H9 (cell line): ENCODE measurements at regions not wholly inside any gene's neighbourhood (a gene's known extent, or its start where the extent isn't known, plus 50 kb on each side); places are given as distances from the start of the nearest gene placed in this dataset.

Experiments
- DNase-seq: peaks from one replicate; pipeline ENCODE4 v3.0.0-alpha.2; 2017
- H2AFZ ChIP-seq: one replicate; pipeline ENCODE4 v1.6.1; 2013; ENCODE audit warnings: mild to moderate bottlenecking, low read length, control low read depth, moderate library complexity
- H2AK5ac ChIP-seq: 2 replicates; pipeline ENCODE4 v1.6.1; 2013; ENCODE audit warnings: low read length, control low read depth, mixed read lengths; ENCODE audit not compliant: insufficient read length
- H2BK120ac ChIP-seq: one replicate; pipeline ENCODE4 v1.6.1; 2013; ENCODE audit warnings: low read depth, mild to moderate bottlenecking, low read length, control low read depth, inconsistent platforms; ENCODE audit not compliant: poor library complexity, severe bottlenecking
- H2BK12ac ChIP-seq: 2 replicates; pipeline ENCODE4 v1.6.1; 2013; ENCODE audit warnings: low read length, control low read depth, mixed read lengths, low read depth; ENCODE audit not compliant: insufficient read length
- H2BK15ac ChIP-seq: 2 replicates; pipeline ENCODE4 v1.6.1; 2013; ENCODE audit warnings: low read depth, low read length, control low read depth
- H2BK20ac ChIP-seq: one replicate; pipeline ENCODE4 v1.6.1; 2013; ENCODE audit warnings: low read depth, mild to moderate bottlenecking, low read length, control low read depth, inconsistent platforms; ENCODE audit not compliant: poor library complexity, severe bottlenecking
- H2BK5ac ChIP-seq: 2 replicates; pipeline ENCODE4 v1.6.1; 2013; ENCODE audit warnings: low read length, control low read depth, mixed read lengths; ENCODE audit not compliant: insufficient read length
- H3K14ac ChIP-seq: 2 replicates; pipeline ENCODE4 v1.6.1; 2013; ENCODE audit warnings: low read length, control low read depth; ENCODE audit not compliant: insufficient read depth
- H3K18ac ChIP-seq: 2 replicates; pipeline ENCODE4 v1.6.1; 2013; ENCODE audit warnings: low read depth, mild to moderate bottlenecking, mixed read lengths, low read length, control low read depth; ENCODE audit not compliant: insufficient read length
- H3K23ac ChIP-seq: 2 replicates; pipeline ENCODE4 v1.6.1; 2013; ENCODE audit warnings: low read length, control low read depth, mixed read lengths, low read depth; ENCODE audit not compliant: insufficient read length
- H3K23me2 ChIP-seq: 2 replicates; pipeline ENCODE4 v1.6.1; 2013; ENCODE audit warnings: low read depth, mild to moderate bottlenecking, mixed read lengths, low read length, control low read depth; ENCODE audit not compliant: insufficient read length, poor library complexity, severe bottlenecking
- H3K27ac ChIP-seq: 2 replicates; pipeline ENCODE4 v1.5.1; 2013; ENCODE audit warnings: low read length, control low read depth, mixed read lengths, low read depth; ENCODE audit not compliant: insufficient read length
- H3K27me3 ChIP-seq: 2 replicates; pipeline ENCODE4 v1.6.1; 2013; ENCODE audit warnings: low read length, control low read depth, inconsistent platforms; ENCODE audit not compliant: insufficient read depth
- H3K4ac ChIP-seq: 2 replicates; pipeline ENCODE4 v1.6.1; 2013; ENCODE audit warnings: low read depth, mild to moderate bottlenecking, control low read depth, inconsistent platforms, low read length, moderate library complexity
- H3K4me1 ChIP-seq: 2 replicates; pipeline ENCODE4 v1.6.1; 2013; ENCODE audit warnings: low read length, control low read depth, inconsistent platforms; ENCODE audit not compliant: insufficient read depth
- H3K4me2 ChIP-seq: 2 replicates; pipeline ENCODE4 v1.6.1; 2013; ENCODE audit warnings: low read length, control low read depth, mixed read lengths; ENCODE audit not compliant: insufficient read length, insufficient read depth
- H3K56ac ChIP-seq: 2 replicates; pipeline ENCODE4 v1.6.1; 2013; ENCODE audit warnings: low read depth, mild to moderate bottlenecking, mixed read lengths, low read length, control low read depth; ENCODE audit not compliant: insufficient read length
- H3K79me1 ChIP-seq: 2 replicates; pipeline ENCODE4 v1.6.1; 2013; ENCODE audit warnings: low read depth, mild to moderate bottlenecking, moderate library complexity, low read length, control low read depth, inconsistent platforms; ENCODE audit not compliant: insufficient read depth, poor library complexity, severe bottlenecking
- H3K79me2 ChIP-seq: 2 replicates; pipeline ENCODE4 v1.6.1; 2013; ENCODE audit warnings: low read length, control low read depth, inconsistent platforms; ENCODE audit not compliant: insufficient read depth
- H3K9ac ChIP-seq: 2 replicates; pipeline ENCODE4 v1.6.1; 2013; ENCODE audit warnings: low read length, control low read depth, mixed read lengths; ENCODE audit not compliant: insufficient read length; ENCODE audit errors: extremely low read depth
- H3K9me3 ChIP-seq: one replicate; pipeline ENCODE4 v1.6.1; 2013; ENCODE audit warnings: low read depth, low read length, inconsistent platforms; ENCODE audit not compliant: control insufficient read depth
- H3T11ph ChIP-seq: one replicate; pipeline ENCODE4 v1.6.1; 2013; ENCODE audit warnings: mild to moderate bottlenecking, low read length, control low read depth, inconsistent platforms
- H4K20me1 ChIP-seq: one replicate; pipeline ENCODE4 v1.6.1; 2013; ENCODE audit not compliant: control insufficient read depth, insufficient read length, insufficient read depth
- H4K5ac ChIP-seq: 2 replicates; pipeline ENCODE4 v1.6.1; 2013; ENCODE audit warnings: low read depth, mild to moderate bottlenecking, mixed read lengths, low read length, control low read depth; ENCODE audit not compliant: insufficient read length
- H4K8ac ChIP-seq: replicated peaks from 2 replicates; pipeline ENCODE4 v1.6.1; 2013; ENCODE audit warnings: low read length, control low read depth, mixed read lengths, low read depth; ENCODE audit not compliant: insufficient read length
- H4K91ac ChIP-seq: 2 replicates; pipeline ENCODE4 v1.6.1; 2013; ENCODE audit warnings: low read depth, mild to moderate bottlenecking, moderate library complexity, mixed read lengths, low read length, control low read depth; ENCODE audit not compliant: insufficient read length
- H3K27ac Mint-ChIP-seq, 3 experiments: 2 replicates in 2 of 3; 3 replicates in 1 of 3; pipeline ENCODE4 v1.8.0; 2020 to 2021; ENCODE audit warnings: mixed read lengths in 3 of 3, mild to moderate bottlenecking in 1 of 3, moderate library complexity in 1 of 3
- H3K27me3 Mint-ChIP-seq: 2 replicates; pipeline ENCODE4 v1.8.0; 2021; ENCODE audit warnings: low read depth, mild to moderate bottlenecking, moderate library complexity, mixed read lengths
- H3K36me3 Mint-ChIP-seq, 3 experiments: 2 replicates in 2 of 3; 3 replicates in 1 of 3; pipeline ENCODE4 v1.8.0; 2020 to 2021; ENCODE audit warnings: low read depth in 3 of 3, mixed read lengths in 3 of 3; ENCODE audit not compliant: insufficient read depth in 1 of 3
- H3K4me1 Mint-ChIP-seq, 2 experiments: 2 replicates each; pipeline ENCODE4 v1.8.0; 2020; ENCODE audit warnings: mixed read lengths in 2 of 2
- H3K4me3 Mint-ChIP-seq, 2 experiments: 2 replicates in 1 of 2; 3 replicates in 1 of 2; pipeline ENCODE4 v1.8.0; 2020 to 2021; ENCODE audit warnings: mild to moderate bottlenecking in 2 of 2, mixed read lengths in 2 of 2, moderate library complexity in 1 of 2
- H3K9me3 Mint-ChIP-seq, 2 experiments: 2 replicates in 1 of 2; 3 replicates in 1 of 2; pipeline ENCODE4 v1.8.0; 2020; ENCODE audit warnings: mild to moderate bottlenecking in 2 of 2, mixed read lengths in 2 of 2, moderate library complexity in 1 of 2
- WGBS: extraction: QIAGEN DNeasy Blood & Tissue Kit; methylation state at CpG from one replicate; pipeline ENCODE4 v1.1.7; 2013; ENCODE audit warnings: missing lambda C conversion rate, low lambda C conversion rate, mixed read lengths; ENCODE audit not compliant: insufficient read length; ENCODE audit errors: extremely low coverage; 5-methylcytosine and 5-hydroxymethylcytosine counted together
- TF ChIP-seq, protein P1 (sequence below): fragments of 200-600 bp; sonication (generic); conservative IDR thresholded peaks from 3 replicates; pipeline ENCODE4 v1.8.0; 2021; ENCODE audit warnings: antibody characterized with exemption, mild to moderate bottlenecking

DNA sequence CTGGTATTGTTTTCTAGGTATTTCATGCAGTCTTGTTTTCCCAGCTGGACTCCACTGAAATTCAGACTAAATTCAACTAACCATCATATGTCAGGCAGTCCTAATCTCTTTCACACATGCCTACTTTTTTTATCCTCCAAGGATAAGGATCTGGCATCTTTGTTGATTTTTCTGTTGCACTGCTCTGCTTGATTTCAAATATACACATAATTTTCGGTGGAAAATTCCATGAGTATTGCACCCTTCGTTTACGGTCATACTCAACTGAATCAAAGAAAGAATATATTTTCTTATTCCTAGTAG, 64.8 kb upstream of the UNC93A start:
- Mint-ChIP-seq H3K4me1 (peaks cover 69 to 80% of the 10 kb centered on the region in 2 experiments), H3K27me3 (no peaks in the 10 kb centered on the region; the same call in 1 of the 2 replicates), H3K27ac (peak overlapping the region in 1 of 3 experiments; percentile 11; a peak in 1 of 7 replicates), H3K36me3 (peaks cover 0 to 25% (median 0%) of the 10 kb centered on the region in 3 experiments; a peak in 2 of 7 replicates), H3K9me3 (no peaks in the 10 kb centered on the region; a peak in 1 of 5 replicates), H3K4me3 (peak overlapping the region; percentile 27 to 50; a peak in 3 of 5 replicates)
- H3K9ac ChIP-seq = no peak overlapping the region
- H3K18ac ChIP-seq = no peak overlapping the region
- no peak overlapping the region for H2BK120ac ChIP-seq
- H4K20me1 ChIP-seq = no peaks in the 10 kb centered on the region
- H2BK12ac ChIP-seq = no peak overlapping the region
- no peak overlapping the region for H2AFZ ChIP-seq
- no peak overlapping the region for H3K14ac ChIP-seq
- no peak overlapping the region for H2BK5ac ChIP-seq
- H3K23ac ChIP-seq = no peak overlapping the region
- no peaks in the 10 kb centered on the region for H3K27me3 ChIP-seq
- H3K79me2 ChIP-seq = peaks cover 37% of the 10 kb centered on the region
- no peak overlapping the region for H2AK5ac ChIP-seq
- peak overlapping the region; percentile 23 for H3K4me2 ChIP-seq
- no peak overlapping the region for H3K56ac ChIP-seq
- no peak overlapping the region for H2BK20ac ChIP-seq
- H4K8ac ChIP-seq = no peak overlapping the region
- H3K4me1 ChIP-seq = peaks cover 31% of the 10 kb centered on the region
- no peaks in the 10 kb centered on the region for H3K9me3 ChIP-seq
- H4K91ac ChIP-seq = no peak overlapping the region
- H4K5ac ChIP-seq = no peak overlapping the region
- peaks cover 11% of the 10 kb centered on the region for H3K23me2 ChIP-seq
- H2BK15ac ChIP-seq = no peak overlapping the region
- H3T11ph ChIP-seq = no peak overlapping the region
- H3K4ac ChIP-seq = no peak overlapping the region
- DNase-seq = no peak
- TF ChIP-seq, protein P1, sequence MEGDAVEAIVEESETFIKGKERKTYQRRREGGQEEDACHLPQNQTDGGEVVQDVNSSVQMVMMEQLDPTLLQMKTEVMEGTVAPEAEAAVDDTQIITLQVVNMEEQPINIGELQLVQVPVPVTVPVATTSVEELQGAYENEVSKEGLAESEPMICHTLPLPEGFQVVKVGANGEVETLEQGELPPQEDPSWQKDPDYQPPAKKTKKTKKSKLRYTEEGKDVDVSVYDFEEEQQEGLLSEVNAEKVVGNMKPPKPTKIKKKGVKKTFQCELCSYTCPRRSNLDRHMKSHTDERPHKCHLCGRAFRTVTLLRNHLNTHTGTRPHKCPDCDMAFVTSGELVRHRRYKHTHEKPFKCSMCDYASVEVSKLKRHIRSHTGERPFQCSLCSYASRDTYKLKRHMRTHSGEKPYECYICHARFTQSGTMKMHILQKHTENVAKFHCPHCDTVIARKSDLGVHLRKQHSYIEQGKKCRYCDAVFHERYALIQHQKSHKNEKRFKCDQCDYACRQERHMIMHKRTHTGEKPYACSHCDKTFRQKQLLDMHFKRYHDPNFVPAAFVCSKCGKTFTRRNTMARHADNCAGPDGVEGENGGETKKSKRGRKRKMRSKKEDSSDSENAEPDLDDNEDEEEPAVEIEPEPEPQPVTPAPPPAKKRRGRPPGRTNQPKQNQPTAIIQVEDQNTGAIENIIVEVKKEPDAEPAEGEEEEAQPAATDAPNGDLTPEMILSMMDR = no peak
- WGBS = no CpG with 5 or more reads among the region's 3 CpGs
- no peaks in the 10 kb centered on the region for H3K79me1 ChIP-seq
- H3K27ac ChIP-seq = no peak overlapping the region
